D721Med (cell line): ENCODE measurements at regions not wholly inside any gene's neighbourhood (a gene's known extent, or its start where the extent isn't known, plus 50 kb on each side); places are given as distances from the start of the nearest gene placed in this dataset.

Experiments used
- DNase-seq: peaks from one replicate; pipeline ENCODE4 v3.0.0; 2011; ENCODE audit warnings: low spot score; ENCODE audit not compliant: insufficient read length
- FAIRE-seq: peaks from 2 replicates; lab custom pipeline; 2011; peaks lifted over from hg19 to GRCh38; lab: Jason Lieb, UNC
- CTCF ChIP-seq: IDR thresholded peaks from 2 replicates; pipeline ENCODE4 v1.5.1; 2012; ENCODE audit warnings: mild to moderate bottlenecking, control low read depth; ENCODE audit not compliant: insufficient read depth; ENCODE audit errors: missing control alignments

GRCh38 chr6:14951704-14952103 is 294.2 kb upstream of the JARID2 start:
- TF ChIP-seq CTCF, result no peak
- no peak for DNase-seq
- FAIRE-seq, result no peak

- DNase-seq (no peak), FAIRE-seq (no peak)
- TF ChIP-seq CTCF, result peak; percentile 12
Measured at GRCh38 chr6:14953836-14954235, 292.0 kb upstream of the JARID2 start.

GRCh38 chr6:14957355-14958059 is 288.4 kb upstream of the JARID2 start:
- DNase-seq (no peak), FAIRE-seq (no peak)
- no peak for TF ChIP-seq CTCF

- DNase-seq, result no peak
- no peak for FAIRE-seq
- no peak for TF ChIP-seq CTCF
Measured at GRCh38 chr6:14959324-14959885, 286.5 kb upstream of the JARID2 start.

GRCh38 chr6:14964556-14965270 is 281.2 kb upstream of the JARID2 start:
- TF ChIP-seq CTCF, result no peak
- no peak for FAIRE-seq
- no peak for DNase-seq

- no peak for TF ChIP-seq CTCF
- FAIRE-seq (no peak), DNase-seq (no peak)
Measured at GRCh38 chr6:14965424-14966075, 280.3 kb upstream of the JARID2 start.
